RWPE1 (cell line): ENCODE measurements at regions not wholly inside any gene's neighbourhood (a gene's known extent, or its start where the extent isn't known, plus 50 kb on each side); places are given as distances from the start of the nearest gene placed in this dataset.

Experiments used
- CTCF ChIA-PET: fragments of 350-600 bp; sonication (Branson Sonifier 250); formaldehyde crosslinking; extraction: SDS; loops from one replicate; lab custom pipeline; 2021; lab: Yijun Ruan, JAX
- POLR2A ChIA-PET: fragments of 400-600 bp; formaldehyde crosslinking; extraction: SDS; loops from one replicate; lab custom pipeline; 2020; ENCODE audit warnings: antibody characterized with exemption; ENCODE audit not compliant: low non-redundant PET; lab: Yijun Ruan, JAX
- DNase-seq: peaks from one replicate; pipeline ENCODE4 v3.0.0; 2012; ENCODE audit warnings: low spot score
- H3K27ac ChIP-seq: fragments of 450-650 bp; 2 replicates; pipeline ENCODE4 v1.5.1; 2017
- CTCF ChIP-seq: fragments of 450-650 bp; conservative IDR thresholded peaks from 2 replicates; pipeline ENCODE4 v1.5.1; 2017; ENCODE audit warnings: low read depth, mild to moderate bottlenecking

DNA sequence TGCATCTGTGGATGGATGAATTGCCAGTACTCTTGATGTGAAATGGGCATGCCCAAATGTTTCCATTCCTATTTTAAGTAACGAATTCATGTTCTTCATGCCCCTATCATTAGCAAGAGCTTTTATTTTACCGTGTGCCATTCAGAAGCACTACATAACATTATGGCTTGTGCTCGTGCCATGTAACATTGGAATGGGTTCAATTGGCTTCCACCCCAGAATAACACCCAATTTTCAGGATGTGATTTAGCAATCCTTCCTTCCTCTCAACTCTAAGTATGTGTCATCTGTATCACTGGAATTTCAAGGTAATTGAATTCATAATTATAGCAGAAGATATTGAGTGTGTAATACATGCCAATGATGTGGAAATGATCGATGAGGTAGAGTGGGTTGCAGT, 145.8 kb upstream of the TMPO start:
- ChIA-PET POLR2A (no interaction called here), CTCF (interaction anchor here (1.3 kb wide), 1 partner anchor 28 kb away, joined by 4 read pairs; no protein-coding TSS in a partner anchor)
- no peak overlapping the region for H3K27ac ChIP-seq
- peak; percentile 6 for DNase-seq
- no peak for TF ChIP-seq CTCF

- ChIA-PET CTCF (interaction anchor here (0.6 to 0.8 kb wide), 2 partner anchors 409 to 815 kb away, joined by 3 read pairs; no protein-coding TSS in a partner anchor), POLR2A (no interaction called here)
- DNase-seq = no peak
- H3K27ac ChIP-seq = no peak overlapping the region
- no peak for TF ChIP-seq CTCF
Measured at GRCh38 chr12:98370976-98371375, 144.4 kb upstream of the TMPO start.

- TF ChIP-seq CTCF = no peak
- CTCF ChIA-PET = interaction anchor here (0.6 to 0.8 kb wide), 2 partner anchors 410 to 815 kb away, joined by 3 read pairs; no protein-coding TSS in a partner anchor
Measured at GRCh38 chr12:98371419-98371818, 144.0 kb upstream of the TMPO start.

DNA sequence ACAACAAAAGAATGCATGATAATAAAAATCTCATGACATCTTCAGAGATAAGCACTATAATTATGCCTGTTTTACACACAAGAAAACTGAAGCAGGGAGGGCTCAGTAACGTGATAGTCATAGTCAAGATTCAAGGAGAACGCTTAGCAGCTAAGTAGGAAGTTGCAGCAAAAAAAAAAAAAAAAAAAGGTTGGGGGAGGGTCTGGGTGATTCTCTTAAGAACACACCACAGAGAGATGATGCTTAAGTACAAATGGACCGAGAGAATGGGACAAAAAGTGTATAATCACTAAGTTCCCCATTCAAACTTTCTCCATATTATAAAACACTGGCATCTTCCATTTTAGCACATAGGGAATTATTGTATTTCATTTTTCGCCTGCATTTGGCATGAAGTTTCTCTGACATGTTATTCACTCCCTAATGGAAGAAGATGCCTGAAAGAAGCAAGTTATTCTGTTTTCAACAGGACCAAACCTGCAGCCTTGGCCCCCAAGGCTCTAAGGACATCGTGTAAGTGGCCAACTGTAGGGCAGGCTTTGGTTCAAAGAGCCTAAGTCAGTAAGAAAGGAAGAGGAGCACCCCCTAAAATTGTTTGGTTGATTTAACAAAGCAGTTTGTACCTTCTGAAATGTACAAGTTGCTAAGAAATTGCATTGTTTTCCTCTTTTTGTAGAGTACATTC, 142.9 kb upstream of the TMPO start:
- POLR2A ChIA-PET = no interaction called here
- TF ChIP-seq CTCF = no peak
- H3K27ac ChIP-seq = no peak overlapping the region
- CTCF ChIA-PET = no interaction called here
- no peak for DNase-seq

More at GRCh38 chr12:98371419-98371818, 144.0 kb upstream of the TMPO start:
- H3K27ac ChIP-seq = no peak overlapping the region
- POLR2A ChIA-PET = no interaction called here
- no peak for DNase-seq

- POLR2A ChIA-PET = no interaction called here
- peak; percentile 57 for TF ChIP-seq CTCF
- no peak overlapping the region for H3K27ac ChIP-seq
- CTCF ChIA-PET = interaction anchor here (0.6 kb wide), 1 partner anchor 1386 kb away, joined by 4 read pairs; no protein-coding TSS in a partner anchor
- DNase-seq = peak; percentile 48
Measured at GRCh38 chr12:98373025-98373554, 142.3 kb upstream of the TMPO start.

GRCh38 chr12:98374007-98374406, 141.4 kb upstream of the TMPO start:
- ChIA-PET POLR2A (no interaction called here), CTCF (no interaction called here)
- DNase-seq = no peak
- no peak overlapping the region for H3K27ac ChIP-seq
- TF ChIP-seq CTCF = no peak
